ENCODE measurements at regions not wholly inside any gene's neighbourhood (a gene's known extent, or its start where the extent isn't known, plus 50 kb on each side); places are given as distances from the start of the nearest gene placed in this dataset.

DNA sequence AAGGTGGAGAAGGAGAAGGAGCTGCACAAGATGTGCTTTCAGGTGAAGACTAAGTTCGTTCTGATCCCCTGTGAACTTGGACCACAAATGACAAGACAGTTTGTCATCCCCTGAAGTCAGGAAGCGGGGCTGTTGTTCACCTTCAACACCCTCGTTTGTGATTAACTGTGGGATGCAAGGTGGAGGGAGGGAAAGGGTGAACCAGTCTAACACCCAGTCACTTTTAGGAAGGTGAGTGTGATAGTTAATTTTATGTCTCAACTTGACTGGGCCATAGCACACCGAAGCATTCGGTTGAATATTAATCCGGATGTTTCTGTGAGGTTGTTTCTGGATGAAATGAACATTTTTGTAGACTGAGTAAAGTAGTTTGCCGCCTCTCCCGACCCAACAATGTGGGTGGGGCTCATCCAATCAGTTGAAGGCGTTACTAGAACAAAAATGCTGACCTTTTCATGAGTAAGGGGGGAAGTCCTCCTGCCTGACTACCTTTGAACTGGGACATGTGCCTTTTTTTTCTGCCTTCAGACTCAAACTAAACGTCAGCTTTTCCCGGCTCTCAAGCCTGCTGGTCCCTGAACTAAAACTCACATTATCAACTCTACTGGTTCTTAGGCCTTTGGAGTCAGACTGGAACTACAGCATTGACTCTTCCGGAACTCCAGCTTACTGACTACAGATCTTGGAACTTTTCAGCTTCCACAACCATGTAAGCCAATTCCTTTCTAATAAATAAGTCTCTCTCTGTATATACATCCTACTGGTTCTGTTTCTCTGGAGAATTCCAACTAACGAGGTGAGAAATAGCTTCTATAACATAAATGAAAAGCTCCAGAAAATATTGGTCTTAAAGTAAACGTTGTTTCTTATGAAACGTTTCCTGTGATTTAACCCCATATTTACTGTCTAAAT lies 264.0 kb upstream of the SLITRK3 start:
- H3K4me1 ChIP-seq = no peaks in the 10 kb centered on the region
- no peak overlapping the region for H3K4me3 ChIP-seq
- TF ChIP-seq CTCF (IDR thresholded peaks at IDR 0.05) = no peak
- H3K27me3 ChIP-seq = no peaks in the 10 kb centered on the region
- DNase-seq (ENCODE audit: low spot score in 2 of 2) = no peak
- no peaks in the 10 kb centered on the region for H3K36me3 ChIP-seq
- no peaks in the 10 kb centered on the region for H3K9me3 ChIP-seq
- intact Hi-C loops (cut with DNase I) = no loop called here
- H3K27ac ChIP-seq = no peak overlapping the region

GRCh38 chr3:165459111-165459510 lies 262.9 kb upstream of the SLITRK3 start:
- H3K36me3 ChIP-seq = no peaks in the 10 kb centered on the region
- no peak for TF ChIP-seq CTCF (IDR thresholded peaks at IDR 0.05)
- H3K9me3 ChIP-seq = no peaks in the 10 kb centered on the region
- no peak overlapping the region for H3K27ac ChIP-seq
- no peak overlapping the region for H3K4me3 ChIP-seq
- H3K27me3 ChIP-seq = no peaks in the 10 kb centered on the region
- H3K4me1 ChIP-seq = no peaks in the 10 kb centered on the region
- DNase-seq (ENCODE audit: low spot score in 2 of 2) = no peak
- intact Hi-C loops (cut with DNase I) = no loop called here

DNA sequence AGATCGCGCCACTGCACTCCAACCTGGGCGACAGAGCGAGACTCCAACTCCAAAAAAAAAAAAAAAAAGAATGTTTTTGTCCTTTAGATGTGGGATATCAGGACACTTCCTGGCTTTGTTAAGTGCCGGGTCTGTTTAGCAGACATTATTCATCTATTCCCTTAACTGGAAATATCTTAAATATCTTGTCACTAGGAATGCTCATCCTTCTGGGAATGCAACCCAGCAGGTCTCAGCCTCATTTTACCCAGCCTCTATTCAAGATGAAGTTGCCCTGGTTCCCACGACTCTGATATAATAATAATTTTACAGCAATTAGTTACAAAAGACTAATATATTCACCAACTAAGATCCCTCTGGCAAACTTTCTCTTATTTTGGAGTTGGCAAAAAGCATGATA lies 260.9 kb upstream of the SLITRK3 start:
- no peaks in the 10 kb centered on the region for H3K36me3 ChIP-seq
- no peak for TF ChIP-seq CTCF (IDR thresholded peaks at IDR 0.05)
- intact Hi-C loops (cut with DNase I) = no loop called here
- no peaks in the 10 kb centered on the region for H3K9me3 ChIP-seq
- no peaks in the 10 kb centered on the region for H3K4me1 ChIP-seq
- no peak overlapping the region for H3K27ac ChIP-seq
- no peak overlapping the region for H3K4me3 ChIP-seq
- no peaks in the 10 kb centered on the region for H3K27me3 ChIP-seq
- DNase-seq (ENCODE audit: low spot score in 2 of 2) = no peak

GRCh38 chr3:165455793-165456192 lies 259.6 kb upstream of the SLITRK3 start:
- Histone ChIP-seq H3K27ac (no peak overlapping the region), H3K36me3 (no peaks in the 10 kb centered on the region), H3K4me3 (no peak overlapping the region), H3K4me1 (no peaks in the 10 kb centered on the region), H3K27me3 (no peaks in the 10 kb centered on the region), H3K9me3 (no peaks in the 10 kb centered on the region)
- TF ChIP-seq CTCF (IDR thresholded peaks at IDR 0.05) = no peak
- no peak for DNase-seq (ENCODE audit: low spot score in 2 of 2)
- intact Hi-C loops (cut with DNase I) = no loop called here

- Histone ChIP-seq H3K4me3 (no peak overlapping the region), H3K9me3 (no peaks in the 10 kb centered on the region), H3K4me1 (no peaks in the 10 kb centered on the region), H3K27me3 (no peaks in the 10 kb centered on the region), H3K27ac (no peak overlapping the region), H3K36me3 (no peaks in the 10 kb centered on the region)
- no peak for DNase-seq (ENCODE audit: low spot score in 2 of 2)
- intact Hi-C loops (cut with DNase I) = no loop called here
- no peak for TF ChIP-seq CTCF (IDR thresholded peaks at IDR 0.05)
These were observed 259.2 kb upstream of the SLITRK3 start for GRCh38 chr3:165455360-165455759.

Measured in ascending aorta (tissue), 2 donors.